ENCODE measurements at regions not wholly inside any gene's neighbourhood (a gene's known extent, or its start where the extent isn't known, plus 50 kb on each side); places are given as distances from the start of the nearest gene placed in this dataset.

DNA sequence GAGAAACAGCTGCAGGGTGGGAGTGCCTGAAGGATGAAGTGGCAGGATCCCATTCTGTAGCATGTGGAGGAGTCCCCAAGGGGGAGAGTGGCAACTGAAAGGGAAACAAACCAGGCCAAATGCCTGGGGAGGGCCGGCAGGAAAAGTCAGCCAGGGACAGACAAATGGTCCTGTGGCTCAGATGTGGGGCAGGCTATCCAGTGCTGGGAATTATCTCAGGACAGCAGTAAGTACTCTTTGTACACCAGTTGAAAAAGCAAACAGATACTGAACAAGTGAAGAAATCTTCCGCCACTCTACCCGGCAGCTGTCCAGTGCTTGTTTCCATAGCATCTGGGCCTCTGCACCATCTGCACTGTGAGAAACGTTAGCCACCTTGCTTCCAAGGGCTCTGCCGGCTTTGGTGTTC is 408.9 kb downstream of the LRATD1 start (continued):
- TF ChIP-seq, protein P1, sequence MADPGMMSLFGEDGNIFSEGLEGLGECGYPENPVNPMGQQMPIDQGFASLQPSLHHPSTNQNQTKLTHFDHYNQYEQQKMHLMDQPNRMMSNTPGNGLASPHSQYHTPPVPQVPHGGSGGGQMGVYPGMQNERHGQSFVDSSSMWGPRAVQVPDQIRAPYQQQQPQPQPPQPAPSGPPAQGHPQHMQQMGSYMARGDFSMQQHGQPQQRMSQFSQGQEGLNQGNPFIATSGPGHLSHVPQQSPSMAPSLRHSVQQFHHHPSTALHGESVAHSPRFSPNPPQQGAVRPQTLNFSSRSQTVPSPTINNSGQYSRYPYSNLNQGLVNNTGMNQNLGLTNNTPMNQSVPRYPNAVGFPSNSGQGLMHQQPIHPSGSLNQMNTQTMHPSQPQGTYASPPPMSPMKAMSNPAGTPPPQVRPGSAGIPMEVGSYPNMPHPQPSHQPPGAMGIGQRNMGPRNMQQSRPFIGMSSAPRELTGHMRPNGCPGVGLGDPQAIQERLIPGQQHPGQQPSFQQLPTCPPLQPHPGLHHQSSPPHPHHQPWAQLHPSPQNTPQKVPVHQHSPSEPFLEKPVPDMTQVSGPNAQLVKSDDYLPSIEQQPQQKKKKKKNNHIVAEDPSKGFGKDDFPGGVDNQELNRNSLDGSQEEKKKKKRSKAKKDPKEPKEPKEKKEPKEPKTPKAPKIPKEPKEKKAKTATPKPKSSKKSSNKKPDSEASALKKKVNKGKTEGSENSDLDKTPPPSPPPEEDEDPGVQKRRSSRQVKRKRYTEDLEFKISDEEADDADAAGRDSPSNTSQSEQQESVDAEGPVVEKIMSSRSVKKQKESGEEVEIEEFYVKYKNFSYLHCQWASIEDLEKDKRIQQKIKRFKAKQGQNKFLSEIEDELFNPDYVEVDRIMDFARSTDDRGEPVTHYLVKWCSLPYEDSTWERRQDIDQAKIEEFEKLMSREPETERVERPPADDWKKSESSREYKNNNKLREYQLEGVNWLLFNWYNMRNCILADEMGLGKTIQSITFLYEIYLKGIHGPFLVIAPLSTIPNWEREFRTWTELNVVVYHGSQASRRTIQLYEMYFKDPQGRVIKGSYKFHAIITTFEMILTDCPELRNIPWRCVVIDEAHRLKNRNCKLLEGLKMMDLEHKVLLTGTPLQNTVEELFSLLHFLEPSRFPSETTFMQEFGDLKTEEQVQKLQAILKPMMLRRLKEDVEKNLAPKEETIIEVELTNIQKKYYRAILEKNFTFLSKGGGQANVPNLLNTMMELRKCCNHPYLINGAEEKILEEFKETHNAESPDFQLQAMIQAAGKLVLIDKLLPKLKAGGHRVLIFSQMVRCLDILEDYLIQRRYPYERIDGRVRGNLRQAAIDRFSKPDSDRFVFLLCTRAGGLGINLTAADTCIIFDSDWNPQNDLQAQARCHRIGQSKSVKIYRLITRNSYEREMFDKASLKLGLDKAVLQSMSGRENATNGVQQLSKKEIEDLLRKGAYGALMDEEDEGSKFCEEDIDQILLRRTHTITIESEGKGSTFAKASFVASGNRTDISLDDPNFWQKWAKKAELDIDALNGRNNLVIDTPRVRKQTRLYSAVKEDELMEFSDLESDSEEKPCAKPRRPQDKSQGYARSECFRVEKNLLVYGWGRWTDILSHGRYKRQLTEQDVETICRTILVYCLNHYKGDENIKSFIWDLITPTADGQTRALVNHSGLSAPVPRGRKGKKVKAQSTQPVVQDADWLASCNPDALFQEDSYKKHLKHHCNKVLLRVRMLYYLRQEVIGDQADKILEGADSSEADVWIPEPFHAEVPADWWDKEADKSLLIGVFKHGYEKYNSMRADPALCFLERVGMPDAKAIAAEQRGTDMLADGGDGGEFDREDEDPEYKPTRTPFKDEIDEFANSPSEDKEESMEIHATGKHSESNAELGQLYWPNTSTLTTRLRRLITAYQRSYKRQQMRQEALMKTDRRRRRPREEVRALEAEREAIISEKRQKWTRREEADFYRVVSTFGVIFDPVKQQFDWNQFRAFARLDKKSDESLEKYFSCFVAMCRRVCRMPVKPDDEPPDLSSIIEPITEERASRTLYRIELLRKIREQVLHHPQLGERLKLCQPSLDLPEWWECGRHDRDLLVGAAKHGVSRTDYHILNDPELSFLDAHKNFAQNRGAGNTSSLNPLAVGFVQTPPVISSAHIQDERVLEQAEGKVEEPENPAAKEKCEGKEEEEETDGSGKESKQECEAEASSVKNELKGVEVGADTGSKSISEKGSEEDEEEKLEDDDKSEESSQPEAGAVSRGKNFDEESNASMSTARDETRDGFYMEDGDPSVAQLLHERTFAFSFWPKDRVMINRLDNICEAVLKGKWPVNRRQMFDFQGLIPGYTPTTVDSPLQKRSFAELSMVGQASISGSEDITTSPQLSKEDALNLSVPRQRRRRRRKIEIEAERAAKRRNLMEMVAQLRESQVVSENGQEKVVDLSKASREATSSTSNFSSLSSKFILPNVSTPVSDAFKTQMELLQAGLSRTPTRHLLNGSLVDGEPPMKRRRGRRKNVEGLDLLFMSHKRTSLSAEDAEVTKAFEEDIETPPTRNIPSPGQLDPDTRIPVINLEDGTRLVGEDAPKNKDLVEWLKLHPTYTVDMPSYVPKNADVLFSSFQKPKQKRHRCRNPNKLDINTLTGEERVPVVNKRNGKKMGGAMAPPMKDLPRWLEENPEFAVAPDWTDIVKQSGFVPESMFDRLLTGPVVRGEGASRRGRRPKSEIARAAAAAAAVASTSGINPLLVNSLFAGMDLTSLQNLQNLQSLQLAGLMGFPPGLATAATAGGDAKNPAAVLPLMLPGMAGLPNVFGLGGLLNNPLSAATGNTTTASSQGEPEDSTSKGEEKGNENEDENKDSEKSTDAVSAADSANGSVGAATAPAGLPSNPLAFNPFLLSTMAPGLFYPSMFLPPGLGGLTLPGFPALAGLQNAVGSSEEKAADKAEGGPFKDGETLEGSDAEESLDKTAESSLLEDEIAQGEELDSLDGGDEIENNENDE (IDR thresholded peaks at IDR 0.05; ENCODE audit: insufficient replicate concordance, low read length): no peak
